Loucy (cell line): ENCODE measurements at regions not wholly inside any gene's neighbourhood (a gene's known extent, or its start where the extent isn't known, plus 50 kb on each side); places are given as distances from the start of the nearest gene placed in this dataset.

ENCODE experiments used
- H2AFZ ChIP-seq: fragments of 200-600 bp; sonication (generic); 2 replicates; pipeline ENCODE4 v1.6.0; 2016; ENCODE audit warnings: antibody characterized with exemption, mild to moderate bottlenecking, low read length, moderate library complexity
- H3F3A ChIP-seq: fragments of 200-600 bp; 2 replicates; pipeline ENCODE4 v1.6.0; 2016; ENCODE audit warnings: antibody characterized with exemption, low read depth, mild to moderate bottlenecking
- H3K27me3 ChIP-seq: fragments of 200-600 bp; sonication (generic); 2 replicates; pipeline ENCODE4 v1.6.1; 2014; ENCODE audit warnings: low read length, mild to moderate bottlenecking; ENCODE audit not compliant: insufficient read depth, poor library complexity, severe bottlenecking
- H3K36me3 ChIP-seq: fragments of 200-600 bp; sonication (generic); 2 replicates; pipeline ENCODE4 v1.6.1; 2016; ENCODE audit warnings: low read length; ENCODE audit not compliant: insufficient read depth
- H3K4me1 ChIP-seq: fragments of 200-600 bp; sonication (generic); 2 replicates; pipeline ENCODE4 v1.5.1; 2014; ENCODE audit warnings: low read length, mild to moderate bottlenecking; ENCODE audit not compliant: insufficient read depth, poor library complexity, severe bottlenecking
- H3K4me2 ChIP-seq: fragments of 200-600 bp; sonication (generic); 2 replicates; pipeline ENCODE4 v1.6.0; 2014; ENCODE audit warnings: antibody characterized with exemption, low read length, low read depth, mild to moderate bottlenecking; ENCODE audit not compliant: poor library complexity, severe bottlenecking
- H3K4me3 ChIP-seq: fragments of 200-600 bp; sonication (generic); 2 replicates; pipeline ENCODE4 v1.5.1; 2014; ENCODE audit warnings: low read length, mild to moderate bottlenecking, mixed read lengths; ENCODE audit not compliant: poor library complexity, severe bottlenecking
- H3K79me2 ChIP-seq: fragments of 200-600 bp; sonication (generic); 2 replicates; pipeline ENCODE4 v1.6.1; 2014; ENCODE audit warnings: low read length; ENCODE audit not compliant: insufficient read depth
- H3K9ac ChIP-seq: fragments of 200-600 bp; sonication (generic); 2 replicates; pipeline ENCODE4 v1.6.0; 2014; ENCODE audit warnings: mild to moderate bottlenecking, low read depth, low read length, moderate library complexity; ENCODE audit not compliant: poor library complexity, severe bottlenecking
- H3K9me2 ChIP-seq: fragments of 200-600 bp; sonication (generic); replicated peaks from 2 replicates; pipeline ENCODE4 v1.6.1; 2016; ENCODE audit warnings: low read depth, low read length, mixed read lengths
- H3K9me3 ChIP-seq: fragments of 200-600 bp; sonication (generic); 2 replicates; pipeline ENCODE4 v1.6.1; 2014; ENCODE audit warnings: mild to moderate bottlenecking, antibody characterized with exemption, low read length, low read depth; ENCODE audit not compliant: insufficient read depth
- H4K20me1 ChIP-seq: fragments of 200-600 bp; sonication (generic); 2 replicates; pipeline ENCODE4 v1.6.0; 2014; ENCODE audit warnings: antibody characterized with exemption, low read length, mild to moderate bottlenecking; ENCODE audit not compliant: insufficient read depth, poor library complexity, severe bottlenecking
- CTCF ChIP-seq: fragments of 200-600 bp; sonication (generic); conservative IDR thresholded peaks from 2 replicates; pipeline ENCODE4 v1.5.1; 2014; ENCODE audit warnings: mild to moderate bottlenecking, antibody characterized with exemption, low read length
- EZH2phosphoT487 ChIP-seq: fragments of 200-600 bp; IDR thresholded peaks from 2 replicates; pipeline ENCODE4 v1.6.1; 2018; ENCODE audit warnings: antibody characterized with exemption, mild to moderate bottlenecking, moderate library complexity, borderline replicate concordance

- H4K20me1 ChIP-seq: no peaks in the 10 kb centered on the region
- H3K4me1 ChIP-seq: peaks cover 18% of the 10 kb centered on the region
- no peak overlapping the region for H3K9ac ChIP-seq
- peak overlapping the region; percentile 52 for H3K4me3 ChIP-seq
- peak overlapping the region; percentile 60 for H3K4me2 ChIP-seq
- no peaks in the 10 kb centered on the region for H3K27me3 ChIP-seq
- H3F3A ChIP-seq: peaks cover 4% of the 10 kb centered on the region; the same call in 1 of the 2 replicates
- peaks cover 10% of the 10 kb centered on the region; the same call in 1 of the 2 replicates for H3K9me3 ChIP-seq
- H3K79me2 ChIP-seq: no peaks in the 10 kb centered on the region
- no peak overlapping the region for H2AFZ ChIP-seq
- TF ChIP-seq CTCF (peak; percentile 26; the same call in 1 of the 2 replicates), EZH2phosphoT487 (no peak)
- no peaks in the 10 kb centered on the region for H3K36me3 ChIP-seq
- no peaks in the 10 kb centered on the region for H3K9me2 ChIP-seq
Measured at GRCh38 chr13:105329359-105329758, 1206.1 kb downstream of the EFNB2 start.

GRCh38 chr13:105328212-105328611 lies 1207.2 kb downstream of the EFNB2 start:
- Histone ChIP-seq H3K27me3 (no peaks in the 10 kb centered on the region), H2AFZ (no peak overlapping the region), H3K9me2 (no peaks in the 10 kb centered on the region), H3F3A (peaks cover 4% of the 10 kb centered on the region; the same call in 1 of the 2 replicates), H3K4me3 (no peak overlapping the region), H3K36me3 (no peaks in the 10 kb centered on the region), H3K79me2 (no peaks in the 10 kb centered on the region), H4K20me1 (no peaks in the 10 kb centered on the region), H3K4me1 (peaks cover 18% of the 10 kb centered on the region), H3K4me2 (peak overlapping the region; percentile 28), H3K9ac (no peak overlapping the region), H3K9me3 (peaks cover 10% of the 10 kb centered on the region; the same call in 1 of the 2 replicates)
- TF ChIP-seq CTCF (no peak), EZH2phosphoT487 (no peak)

DNA sequence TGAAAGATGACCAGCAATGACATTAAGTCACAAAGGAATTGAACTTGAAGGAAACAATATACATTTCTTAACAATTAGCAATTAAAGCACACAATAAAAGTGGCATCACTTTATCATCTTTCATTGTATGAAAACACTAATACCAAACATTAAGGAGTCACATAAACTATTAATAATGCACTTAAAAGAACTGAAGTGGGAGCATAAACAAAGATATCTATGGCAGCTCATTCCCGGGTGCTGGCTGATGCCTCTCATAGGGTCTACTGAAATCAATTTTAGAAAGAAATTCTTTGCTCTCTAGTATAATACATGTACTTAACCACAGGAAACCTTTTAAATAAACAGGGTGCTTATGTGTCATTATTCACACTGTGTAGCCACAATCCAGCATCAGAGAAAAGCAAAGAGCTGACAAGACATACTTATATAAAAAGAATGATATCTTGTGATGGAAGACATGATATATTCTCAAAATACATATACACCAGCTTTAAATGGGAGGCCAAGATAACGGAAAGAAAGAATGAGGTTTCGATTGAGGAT lies 1207.8 kb downstream of the EFNB2 start:
- Histone ChIP-seq H3K79me2 (no peaks in the 10 kb centered on the region), H3K4me3 (no peak overlapping the region), H3K9ac (no peak overlapping the region), H3K36me3 (no peaks in the 10 kb centered on the region), H3K27me3 (no peaks in the 10 kb centered on the region), H3K9me2 (no peaks in the 10 kb centered on the region), H2AFZ (no peak overlapping the region), H3K4me1 (peaks cover 18% of the 10 kb centered on the region), H3K4me2 (peak overlapping the region; percentile 28), H3F3A (peaks cover 4% of the 10 kb centered on the region; the same call in 1 of the 2 replicates), H4K20me1 (no peaks in the 10 kb centered on the region), H3K9me3 (peaks cover 10% of the 10 kb centered on the region; the same call in 1 of the 2 replicates)
- TF ChIP-seq CTCF: no peak
- no peak for TF ChIP-seq EZH2phosphoT487
